CD4-positive, alpha-beta T cell treated with Interleukin-12 subunit alpha and Interleukin-12 subunit beta, for 1 hour (primary cell): ENCODE measurements at regions not wholly inside any gene's neighbourhood (a gene's known extent, or its start where the extent isn't known, plus 50 kb on each side); places are given as distances from the start of the nearest gene placed in this dataset.
A peak's percentile ranks its signal among the peaks of the same experiment; 100 is the strongest.

ENCODE experiments used
- DNase-seq: peaks from one replicate; pipeline ENCODE4 v3.0.0-alpha.2; 2020

- DNase-seq, result no peak
Measured at GRCh38 chr1:213689260-213689659, 298.5 kb upstream of the PROX1 start.

- no peak for DNase-seq
Measured at GRCh38 chr1:213690341-213690917, 297.3 kb upstream of the PROX1 start.

- DNase-seq, result no peak
Measured at GRCh38 chr1:213692321-213692720, 295.5 kb upstream of the PROX1 start.

DNA sequence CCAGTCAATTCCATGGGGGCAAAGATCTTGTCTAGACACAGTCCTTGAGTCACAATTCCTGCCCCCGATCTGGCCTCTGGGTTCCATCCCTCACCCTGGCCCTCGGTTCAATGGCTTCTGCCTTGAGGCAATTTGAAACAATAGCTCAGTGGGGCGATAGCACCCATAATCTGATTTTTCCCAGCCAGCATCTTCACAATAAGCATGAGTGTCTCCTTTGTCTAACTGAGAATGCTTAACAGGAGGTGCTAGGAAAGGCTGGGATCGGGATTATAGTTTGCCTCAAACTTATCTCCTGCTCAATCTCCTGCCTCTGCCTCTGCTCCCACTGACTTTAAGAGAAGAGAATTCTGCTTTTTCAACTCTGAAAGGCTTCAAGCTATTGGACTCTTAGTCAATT, 293.9 kb upstream of the PROX1 start:
- DNase-seq, result no peak

- DNase-seq, result no peak
Measured at GRCh38 chr1:213697192-213697802, 290.5 kb upstream of the PROX1 start.

DNA sequence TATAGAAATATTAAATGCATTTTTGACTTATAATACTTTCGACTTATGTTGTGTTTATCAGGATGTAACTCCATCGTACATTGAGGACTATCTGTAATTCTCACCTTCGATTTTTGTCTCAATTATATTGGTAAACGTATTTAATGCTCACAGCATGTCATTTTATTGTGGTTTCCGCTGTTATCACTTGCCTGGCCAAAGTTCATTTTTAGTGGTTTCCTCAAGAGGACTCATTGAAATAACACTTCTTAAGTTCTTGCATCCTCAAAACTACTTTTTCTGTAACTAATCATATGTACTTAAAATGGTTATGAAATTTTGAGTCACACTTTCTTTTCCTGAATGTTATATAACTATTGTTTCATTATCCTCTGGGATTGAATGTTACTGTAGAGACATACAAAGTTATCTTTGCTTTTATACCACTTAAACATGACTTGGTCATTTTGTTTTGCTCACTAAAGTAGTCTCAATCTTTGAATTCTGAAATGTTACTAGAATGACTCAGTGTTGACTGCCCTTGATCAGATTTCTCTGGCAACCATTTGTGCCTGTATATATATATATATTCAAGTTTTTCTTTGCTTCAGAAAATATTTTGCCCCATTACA, 289.6 kb upstream of the PROX1 start:
- DNase-seq, result no peak

DNA sequence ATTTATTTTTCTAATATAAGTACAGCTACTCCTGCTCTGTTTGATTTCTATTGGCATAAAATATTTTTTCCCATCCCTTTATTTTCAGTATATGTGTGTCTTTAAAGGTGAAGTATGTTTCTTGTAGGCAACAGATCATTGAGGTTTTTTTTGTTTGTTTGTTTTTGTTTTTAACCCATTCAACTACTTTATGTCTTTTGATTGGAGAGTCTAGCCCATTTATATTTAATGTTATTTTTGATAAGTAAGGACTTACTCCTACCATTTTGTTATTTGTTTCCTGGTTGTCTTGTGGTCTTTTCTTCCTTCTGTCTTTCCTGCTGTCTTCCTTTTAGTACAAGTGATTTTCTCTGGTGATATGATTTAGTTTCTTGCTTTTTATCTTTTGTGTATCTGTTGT, 285.1 kb upstream of the PROX1 start:
- DNase-seq, result no peak

DNA sequence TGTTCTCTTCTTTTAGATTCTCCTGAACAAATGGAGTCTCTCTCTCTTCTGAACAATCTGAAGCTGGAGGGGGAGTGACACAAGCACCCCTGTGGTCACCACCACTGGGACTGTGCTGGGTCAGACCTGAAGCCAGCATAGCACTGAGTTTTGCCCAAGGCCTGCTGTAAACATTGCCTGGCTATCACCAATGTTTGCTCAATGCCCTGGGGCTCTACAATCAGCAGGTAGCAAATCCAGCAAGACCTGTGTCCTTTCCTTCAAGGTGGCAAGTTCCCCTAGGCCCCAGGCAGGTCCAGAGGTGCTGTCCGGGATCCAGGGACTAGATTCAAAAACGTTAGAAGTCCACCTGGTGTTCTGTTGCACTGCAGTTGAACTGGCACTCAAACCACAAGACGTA, 282.8 kb upstream of the PROX1 start:
- no peak for DNase-seq

DNA sequence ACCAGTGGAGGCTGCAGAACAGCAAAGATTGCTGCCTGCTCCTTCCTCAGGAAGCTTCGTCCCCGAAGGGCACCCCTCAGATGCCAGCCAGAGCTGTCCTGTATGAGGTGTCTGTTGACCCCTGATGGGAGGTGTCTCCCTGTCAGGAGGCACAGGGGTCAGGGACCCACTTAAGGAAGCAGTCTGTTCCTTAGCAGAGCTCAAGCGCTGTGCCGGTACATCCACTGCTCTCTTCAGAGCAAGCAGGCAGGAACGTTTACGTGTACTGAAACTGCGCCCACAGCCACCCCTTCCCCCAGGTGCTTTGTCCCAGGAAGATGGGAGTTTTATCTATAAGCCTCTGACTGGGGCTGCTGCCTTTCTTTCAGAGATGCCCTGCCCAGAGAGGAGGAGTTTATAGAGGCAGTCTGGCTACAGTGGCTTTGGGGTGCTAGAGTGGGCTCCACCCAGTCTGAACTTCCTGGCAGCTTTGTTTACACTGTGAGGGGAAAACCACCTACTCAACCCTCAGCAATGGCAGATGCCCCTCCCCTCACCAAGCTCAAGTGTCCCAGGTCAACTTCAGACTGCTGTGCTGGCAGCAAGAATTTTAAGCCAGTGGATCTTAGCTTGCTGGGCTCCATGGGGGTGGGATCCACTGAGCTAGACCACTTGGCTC, 275.8 kb upstream of the PROX1 start:
- peak; percentile 3 for DNase-seq

GRCh38 chr1:213714645-213715044, 273.1 kb upstream of the PROX1 start:
- no peak for DNase-seq

GRCh38 chr1:213715182-213715581, 272.6 kb upstream of the PROX1 start:
- DNase-seq, result no peak

DNA sequence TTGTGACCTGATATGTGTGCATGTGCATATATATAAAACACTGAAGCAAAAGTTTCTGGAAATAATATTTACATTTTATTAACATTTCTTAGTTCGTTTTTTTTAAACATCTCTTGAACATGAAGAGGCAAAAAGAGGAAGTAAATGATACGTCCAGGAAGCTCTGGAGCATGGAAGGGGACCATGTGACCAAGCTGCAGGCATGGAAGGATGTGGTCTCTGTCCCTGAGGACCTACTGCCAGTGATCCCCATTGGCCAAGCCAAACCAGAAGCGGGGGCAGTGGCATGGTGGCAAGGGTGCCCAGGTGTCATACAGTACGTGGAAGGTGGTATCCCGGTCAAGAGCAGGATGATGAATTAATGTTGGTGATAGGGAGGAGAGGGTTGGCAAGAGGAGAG, 268.3 kb upstream of the PROX1 start:
- no peak for DNase-seq

GRCh38 chr1:213720032-213720431, 267.7 kb upstream of the PROX1 start:
- DNase-seq, result no peak

GRCh38 chr1:213723187-213723586, 264.6 kb upstream of the PROX1 start:
- DNase-seq, result no peak

GRCh38 chr1:213724640-213725536, 262.9 kb upstream of the PROX1 start:
- no peak for DNase-seq

DNA sequence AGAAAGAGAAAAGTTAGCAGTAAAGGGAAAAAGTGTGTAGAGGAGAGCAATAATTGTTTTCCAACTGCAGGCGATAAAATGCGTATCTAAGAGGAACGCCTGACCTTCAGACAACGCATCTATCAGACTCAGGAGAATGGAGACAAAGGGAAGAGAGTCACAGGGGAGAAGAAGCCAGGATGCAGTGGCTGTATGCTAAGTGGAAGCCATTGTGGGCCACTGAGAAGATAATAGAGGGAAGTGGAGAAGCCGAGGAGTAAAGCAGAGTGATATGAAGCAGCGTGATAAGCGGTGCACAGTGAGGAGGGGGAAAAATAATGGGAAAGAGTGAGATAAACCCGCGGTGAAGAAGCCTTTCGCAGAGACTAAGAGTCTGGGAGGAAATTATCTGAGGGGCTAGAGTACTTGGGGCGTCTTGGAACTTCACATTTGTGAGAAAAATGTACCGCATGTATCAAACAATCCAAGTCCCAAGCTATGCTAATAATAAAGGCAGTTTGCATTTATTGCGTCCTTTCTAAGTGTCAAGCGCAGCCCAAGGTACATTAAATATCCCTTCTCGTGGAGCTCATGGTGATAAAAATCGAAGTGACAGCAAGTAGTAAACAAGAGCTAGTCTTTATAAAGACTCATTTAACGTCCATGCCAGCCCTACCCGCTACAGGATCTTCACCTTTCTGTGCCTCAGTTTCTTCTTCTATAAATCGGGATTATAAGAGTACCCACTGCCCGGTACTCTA, 259.8 kb upstream of the PROX1 start:
- no peak for DNase-seq

DNA sequence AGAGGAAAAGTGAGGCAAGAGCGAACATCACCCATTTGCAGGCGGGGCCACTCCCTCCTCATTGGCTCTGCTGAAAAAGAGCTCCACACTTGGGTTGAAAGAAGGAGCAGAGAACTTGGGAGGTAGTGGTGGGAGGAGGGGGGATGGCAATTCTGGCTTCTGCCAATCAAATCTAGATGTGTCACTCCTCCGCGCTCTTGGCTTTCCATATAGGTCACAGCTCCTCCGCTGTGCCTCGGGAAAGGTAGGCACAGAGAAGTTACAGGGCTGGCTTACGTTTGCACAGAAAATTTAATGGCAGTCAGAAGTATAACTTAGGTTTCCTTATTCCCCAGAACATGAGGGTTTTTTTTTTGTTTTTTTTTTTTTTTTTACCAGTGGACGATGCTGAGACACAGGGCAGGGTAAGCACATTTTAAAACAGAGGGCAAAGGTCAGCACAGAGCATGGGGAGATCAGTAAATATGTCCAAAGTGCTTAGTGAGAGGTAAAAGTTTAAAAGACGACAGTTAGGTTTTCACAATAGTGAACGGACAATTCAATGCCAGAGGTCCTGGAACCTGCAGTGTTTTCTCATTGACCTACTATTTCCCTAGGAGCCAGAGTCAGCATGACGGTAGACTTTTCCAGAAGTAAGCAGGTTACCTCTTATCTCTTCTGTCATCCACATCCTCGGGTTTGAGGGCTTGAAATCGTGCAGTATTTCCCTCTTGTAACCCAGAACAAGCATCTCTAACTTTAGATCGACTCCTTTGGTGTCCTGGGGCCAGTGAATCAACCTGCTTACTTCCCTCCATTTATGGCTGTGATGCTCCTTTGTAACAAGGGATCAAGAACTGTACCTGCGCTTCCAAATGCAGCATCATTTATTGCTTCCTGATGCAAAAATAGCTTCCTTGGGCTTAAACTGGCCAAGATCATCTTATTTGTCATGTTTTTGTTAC, 258.9 kb upstream of the PROX1 start:
- DNase-seq, result no peak

- DNase-seq, result no peak
Measured at GRCh38 chr1:213733705-213734104, 254.1 kb upstream of the PROX1 start.

DNA sequence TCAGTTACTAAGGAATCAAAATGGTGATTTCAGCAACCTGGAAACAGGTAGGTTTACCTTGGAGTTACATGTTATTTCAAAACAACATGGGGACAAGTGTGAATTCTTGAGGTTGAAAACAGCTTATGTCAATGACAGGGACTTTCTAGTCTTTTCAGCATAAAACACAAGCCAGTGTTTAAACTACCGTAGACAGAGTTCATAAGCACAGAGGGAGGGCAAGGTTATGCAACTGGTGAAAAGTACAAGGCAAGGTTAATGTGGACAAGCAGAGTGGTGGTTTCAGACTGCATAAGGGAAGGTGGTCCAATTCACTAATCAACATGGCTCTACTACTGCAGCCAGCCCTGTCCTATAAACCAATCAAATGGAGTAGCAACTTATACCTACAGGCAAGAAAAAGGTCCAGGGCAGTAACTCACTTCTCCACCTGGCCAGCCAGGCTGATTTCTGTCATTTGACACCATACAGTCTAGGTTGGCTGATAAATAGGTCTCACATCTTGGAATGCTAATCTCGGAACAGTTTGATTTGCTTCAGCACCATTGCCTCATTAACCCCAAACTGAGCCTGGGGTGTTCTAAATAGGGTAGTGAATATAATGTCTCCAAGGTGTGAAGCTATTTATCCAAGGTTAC, 250.3 kb upstream of the PROX1 start:
- no peak for DNase-seq

- no peak for DNase-seq
Measured at GRCh38 chr1:213738658-213739057, 249.1 kb upstream of the PROX1 start.

DNA sequence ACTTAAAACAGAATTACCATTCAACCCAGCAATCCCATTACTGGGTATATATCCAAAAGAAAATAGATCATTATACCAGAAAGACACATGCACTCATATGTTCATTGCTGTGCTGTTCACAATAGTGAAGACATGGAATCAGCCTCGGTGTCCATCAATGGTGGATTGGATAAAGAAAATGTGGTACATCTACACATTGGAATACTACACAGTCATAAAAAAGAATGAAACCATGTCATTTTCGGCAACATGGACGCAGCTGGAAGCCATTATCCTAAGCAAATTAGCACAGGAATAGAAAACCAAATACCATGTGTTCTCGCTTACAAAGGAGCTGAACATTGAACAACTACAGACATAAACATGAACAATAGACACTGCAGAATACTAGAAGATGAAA, 244.8 kb upstream of the PROX1 start:
- DNase-seq, result no peak
